ENCODE measurements at regions not wholly inside any gene's neighbourhood (a gene's known extent, or its start where the extent isn't known, plus 50 kb on each side); places are given as distances from the start of the nearest gene placed in this dataset.

- Histone ChIP-seq H3K27ac (ENCODE audit: low read depth, low read length) (no peak overlapping the region), H3K9ac (ENCODE audit: low read length) (no peak overlapping the region), H3K36me3 (ENCODE audit: insufficient read depth, low read length) (no peaks in the 10 kb centered on the region), H2AFZ (ENCODE audit: low read depth, low read length) (no peak overlapping the region), H3K4me2 (ENCODE audit: low read length) (no peak overlapping the region), H3K79me2 (ENCODE audit: insufficient read depth, low read length) (no peaks in the 10 kb centered on the region), H3K9me3 (ENCODE audit: insufficient read depth, low read depth, low read length) (no peaks in the 10 kb centered on the region), H3K27me3 (ENCODE audit: insufficient read depth, low read length) (no peaks in the 10 kb centered on the region), H4K20me1 (ENCODE audit: insufficient read depth, low read length) (no peaks in the 10 kb centered on the region), H3K4me1 (ENCODE audit: insufficient read depth, low read length) (no peaks in the 10 kb centered on the region), H3K4me3 (ENCODE audit: insufficient read depth, low read depth, low read length) (no peak overlapping the region)
- Mint-ChIP-seq H3K4me1 (ENCODE audit: low read depth, unreplicated experiment) (no peaks in the 10 kb centered on the region), H3K4me3 (ENCODE audit: unreplicated experiment) (no peak overlapping the region), H3K9me3 (ENCODE audit: unreplicated experiment) (no peaks in the 10 kb centered on the region), H3K36me3 (ENCODE audit: low read depth, unreplicated experiment) (no peaks in the 10 kb centered on the region), H3K27me3 (ENCODE audit: low read depth, unreplicated experiment) (no peaks in the 10 kb centered on the region), H3K27ac (ENCODE audit: unreplicated experiment) (no peak overlapping the region)
- DNase-seq (ENCODE audit: low read depth), result no peak
- FAIRE-seq, result no peak
- TF ChIP-seq EZH2 (IDR thresholded peaks at IDR 0.05; ENCODE audit: insufficient read depth, low read length), result no peak
- no peak for TF ChIP-seq CTCF (IDR thresholded peaks at IDR 0.05; ENCODE audit: insufficient read depth, low read depth, low read length)
These were observed 1416.8 kb downstream of the OLFM4 start for GRCh38 chr13:54445453-54445852.

- no peaks in the 10 kb centered on the region for H3K4me1 ChIP-seq (ENCODE audit: insufficient read depth, low read length)
- H3K4me3 ChIP-seq (ENCODE audit: insufficient read depth, low read depth, low read length), result no peak overlapping the region
- no peaks in the 10 kb centered on the region for H4K20me1 ChIP-seq (ENCODE audit: insufficient read depth, low read length)
- no peak overlapping the region for H3K4me3 Mint-ChIP-seq (ENCODE audit: unreplicated experiment)
- H3K27me3 ChIP-seq (ENCODE audit: insufficient read depth, low read length), result no peaks in the 10 kb centered on the region
- no peak overlapping the region for H3K27ac Mint-ChIP-seq (ENCODE audit: unreplicated experiment)
- no peaks in the 10 kb centered on the region for H3K36me3 Mint-ChIP-seq (ENCODE audit: low read depth, unreplicated experiment)
- H3K9me3 Mint-ChIP-seq (ENCODE audit: unreplicated experiment), result no peaks in the 10 kb centered on the region
- H3K9me3 ChIP-seq (ENCODE audit: insufficient read depth, low read depth, low read length), result no peaks in the 10 kb centered on the region
- FAIRE-seq (no peak), DNase-seq (ENCODE audit: low read depth) (no peak)
- H3K9ac ChIP-seq (ENCODE audit: low read length), result no peak overlapping the region
- no peak for TF ChIP-seq EZH2 (IDR thresholded peaks at IDR 0.05; ENCODE audit: insufficient read depth, low read length)
- TF ChIP-seq CTCF (IDR thresholded peaks at IDR 0.05; ENCODE audit: insufficient read depth, low read depth, low read length), result no peak
- H3K79me2 ChIP-seq (ENCODE audit: insufficient read depth, low read length), result no peaks in the 10 kb centered on the region
- no peaks in the 10 kb centered on the region for H3K27me3 Mint-ChIP-seq (ENCODE audit: low read depth, unreplicated experiment)
- H3K4me1 Mint-ChIP-seq (ENCODE audit: low read depth, unreplicated experiment), result no peaks in the 10 kb centered on the region
- no peaks in the 10 kb centered on the region for H3K36me3 ChIP-seq (ENCODE audit: insufficient read depth, low read length)
- H2AFZ ChIP-seq (ENCODE audit: low read depth, low read length), result no peak overlapping the region
- no peak overlapping the region for H3K27ac ChIP-seq (ENCODE audit: low read depth, low read length)
- H3K4me2 ChIP-seq (ENCODE audit: low read length), result no peak overlapping the region
These were observed 1417.3 kb downstream of the OLFM4 start for GRCh38 chr13:54445865-54446264.

GRCh38 chr13:54449922-54450321, 1421.3 kb downstream of the OLFM4 start:
- Histone ChIP-seq H3K27ac (ENCODE audit: low read depth, low read length) (no peak overlapping the region), H4K20me1 (ENCODE audit: insufficient read depth, low read length) (no peaks in the 10 kb centered on the region), H3K27me3 (ENCODE audit: insufficient read depth, low read length) (no peaks in the 10 kb centered on the region), H3K4me3 (ENCODE audit: insufficient read depth, low read depth, low read length) (no peak overlapping the region), H3K9ac (ENCODE audit: low read length) (no peak overlapping the region), H3K4me2 (ENCODE audit: low read length) (no peak overlapping the region), H3K36me3 (ENCODE audit: insufficient read depth, low read length) (no peaks in the 10 kb centered on the region), H2AFZ (ENCODE audit: low read depth, low read length) (no peak overlapping the region), H3K9me3 (ENCODE audit: insufficient read depth, low read depth, low read length) (peaks cover 5% of the 10 kb centered on the region), H3K79me2 (ENCODE audit: insufficient read depth, low read length) (no peaks in the 10 kb centered on the region), H3K4me1 (ENCODE audit: insufficient read depth, low read length) (no peaks in the 10 kb centered on the region)
- no peak for TF ChIP-seq CTCF (IDR thresholded peaks at IDR 0.05; ENCODE audit: insufficient read depth, low read depth, low read length)
- no peak for TF ChIP-seq EZH2 (IDR thresholded peaks at IDR 0.05; ENCODE audit: insufficient read depth, low read length)
- no peaks in the 10 kb centered on the region for H3K36me3 Mint-ChIP-seq (ENCODE audit: low read depth, unreplicated experiment)
- H3K27ac Mint-ChIP-seq (ENCODE audit: unreplicated experiment), result no peak overlapping the region
- H3K4me1 Mint-ChIP-seq (ENCODE audit: low read depth, unreplicated experiment), result no peaks in the 10 kb centered on the region
- no peak overlapping the region for H3K4me3 Mint-ChIP-seq (ENCODE audit: unreplicated experiment)
- DNase-seq (ENCODE audit: low read depth) (no peak), FAIRE-seq (no peak)
- H3K27me3 Mint-ChIP-seq (ENCODE audit: low read depth, unreplicated experiment), result no peaks in the 10 kb centered on the region
- peaks cover 1% of the 10 kb centered on the region for H3K9me3 Mint-ChIP-seq (ENCODE audit: unreplicated experiment)

All from astrocyte (in vitro differentiated cells and primary cell).